ENCODE measurements at regions not wholly inside any gene's neighbourhood (a gene's known extent, or its start where the extent isn't known, plus 50 kb on each side); places are given as distances from the start of the nearest gene placed in this dataset.

- no peak overlapping the region for H3K4me2 ChIP-seq
- no peaks in the 10 kb centered on the region for H3K9me3 ChIP-seq
- H3K79me2 ChIP-seq (ENCODE audit: insufficient read depth): no peaks in the 10 kb centered on the region
- no peak overlapping the region for H3K4me3 ChIP-seq (ENCODE audit: low read depth in 2 of 2, low read length in 1 of 2)
- no peak overlapping the region for H3K9ac ChIP-seq
- no peaks in the 10 kb centered on the region for H3K9me2 ChIP-seq
- DNase-seq: no peak
- no peak overlapping the region for H3K27ac ChIP-seq (ENCODE audit: low read depth in 2 of 2, low read length in 1 of 2)
- H4K20me1 ChIP-seq (ENCODE audit: insufficient read depth): no peaks in the 10 kb centered on the region
- H3K4me1 ChIP-seq (ENCODE audit: control insufficient read depth in 1 of 2, insufficient read depth in 2 of 2, low read depth in 1 of 2, low read length in 1 of 2): peaks cover 0 to 8% of the 10 kb centered on the region in 2 experiments; a peak in 1 of 4 replicates
- ChIA-PET POLR2A (no interaction called here), CTCF (interaction anchor here (0.8 to 3.4 kb wide), 7 partner anchors 49 to 538 kb away, joined by 3 to 23 read pairs (median 4); no protein-coding TSS in a partner anchor)
- 90% methylated on average over 10 of the region's 10 CpGs for WGBS (ENCODE audit: low lambda C conversion rate)
- no peaks in the 10 kb centered on the region for H3K36me3 ChIP-seq (replicated peaks in 1 of 2; ENCODE audit: control insufficient read depth in 1 of 2, insufficient read depth in 2 of 2, low read length in 1 of 2)
- no peaks in the 10 kb centered on the region for H3K27me3 ChIP-seq (ENCODE audit: insufficient read depth)
- H3F3A ChIP-seq (replicated peaks; ENCODE audit: insufficient read depth): peaks cover 10% of the 10 kb centered on the region
- TF ChIP-seq TCF12 (IDR thresholded peaks at IDR 0.05) (no peak), FOSL2 (IDR thresholded peaks at IDR 0.05; ENCODE audit: borderline replicate concordance, low read depth) (no peak), CHD2 (IDR thresholded peaks at IDR 0.05; ENCODE audit: low read length, partially characterized antibody) (no peak), TAF1 (IDR thresholded peaks at IDR 0.05; ENCODE audit: borderline replicate concordance, low read depth, low read length) (no peak), TEAD4 (IDR thresholded peaks at IDR 0.05; ENCODE audit: borderline replicate concordance, insufficient read depth) (no peak), JUND (IDR thresholded peaks at IDR 0.05) (no peak), POLR2AphosphoS5 (IDR thresholded peaks at IDR 0.05; ENCODE audit: low read depth, low read length) (no peak), MAX (IDR thresholded peaks at IDR 0.05; ENCODE audit: low read depth) (no peak), GATA2 (CRISPR knock-in tag; IDR thresholded peaks at IDR 0.05) (no peak), RFX5 (IDR thresholded peaks at IDR 0.05; ENCODE audit: low read length) (no peak), RAD21 (IDR thresholded peaks at IDR 0.05; ENCODE audit: low read length) (no peak), USF2 (IDR thresholded peaks at IDR 0.05; ENCODE audit: borderline replicate concordance, low read depth, low read length) (no peak), FOXM1 (IDR thresholded peaks at IDR 0.05; ENCODE audit: low read depth) (no peak), FOXJ3 (CRISPR knock-in tag; IDR thresholded peaks at IDR 0.05) (no peak), IRF3 (IDR thresholded peaks at IDR 0.05; ENCODE audit: low read depth, low read length) (no peak), CTCF (IDR thresholded peaks at IDR 0.05) (no peak), GABPA (IDR thresholded peaks at IDR 0.05; ENCODE audit: low read depth) (no peak), EZH2phosphoT487 (IDR thresholded peaks at IDR 0.05; ENCODE audit: borderline replicate concordance, low read depth) (no peak), MXI1 (IDR thresholded peaks at IDR 0.05; ENCODE audit: low read depth, low read length) (no peak), REST (IDR thresholded peaks at IDR 0.05; ENCODE audit: low read depth, low read length) (no peak)
- no peak overlapping the region for H2AFZ ChIP-seq (ENCODE audit: low read depth)
Observed at GRCh38 chr2:64869126-64869525, 120.1 kb upstream of the SLC1A4 start.
